Endothelial cell of umbilical vein (primary cell): ENCODE measurements at regions not wholly inside any gene's neighbourhood (a gene's known extent, or its start where the extent isn't known, plus 50 kb on each side); places are given as distances from the start of the nearest gene placed in this dataset.

ENCODE experiments used
- CTCF ChIP-seq, 2 donors: IDR thresholded peaks; 1 replicate in 1 of 2; 2 replicates in 1 of 2; pipeline ENCODE4 v1.5.1; 2011; ENCODE audit warnings: low read length in 2 of 2, mild to moderate bottlenecking in 2 of 2, moderate library complexity in 2 of 2, control low read depth in 1 of 2, inconsistent platforms in 1 of 2, low read depth in 1 of 2; ENCODE audit not compliant: insufficient read depth in 1 of 2; ENCODE audit errors: extremely low read depth in 1 of 2
- EZH2 ChIP-seq: IDR thresholded peaks from 2 replicates; pipeline ENCODE4 v1.6.1; 2012; ENCODE audit warnings: borderline replicate concordance, low read depth, mild to moderate bottlenecking, moderate library complexity, low read length, inconsistent platforms; ENCODE audit not compliant: severe bottlenecking

GRCh38 chr4:34636623-34637022 lies 1607.7 kb downstream of the ARAP2 start:
- no peak for TF ChIP-seq CTCF (IDR thresholded peaks at IDR 0.05; ENCODE audit: extremely low read depth in 1 of 2, insufficient read depth in 1 of 2, low read depth in 1 of 2, low read length in 2 of 2)
- TF ChIP-seq EZH2 = no peak
